ENCODE measurements at regions not wholly inside any gene's neighbourhood (a gene's known extent, or its start where the extent isn't known, plus 50 kb on each side); places are given as distances from the start of the nearest gene placed in this dataset.

DNA sequence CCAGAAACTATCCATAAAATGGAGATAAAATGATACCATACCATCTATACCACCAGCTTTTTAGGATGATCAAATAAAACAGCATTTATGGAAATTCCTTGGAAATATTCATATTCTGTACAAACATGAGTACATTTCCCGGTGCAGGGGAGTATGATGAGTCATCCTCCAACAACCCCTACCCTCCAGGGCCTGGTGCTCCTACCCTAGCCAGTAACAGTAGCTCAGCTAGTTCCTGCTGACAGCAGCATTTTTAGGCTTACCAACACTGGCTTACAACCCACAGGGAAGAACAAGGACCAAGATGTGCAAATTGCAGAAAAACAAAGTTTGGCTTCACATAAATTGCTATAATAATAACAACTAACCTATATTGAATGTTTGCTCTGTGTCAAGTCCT is 406.2 kb upstream of the CADM1 start:
- TF ChIP-seq, protein P1, sequence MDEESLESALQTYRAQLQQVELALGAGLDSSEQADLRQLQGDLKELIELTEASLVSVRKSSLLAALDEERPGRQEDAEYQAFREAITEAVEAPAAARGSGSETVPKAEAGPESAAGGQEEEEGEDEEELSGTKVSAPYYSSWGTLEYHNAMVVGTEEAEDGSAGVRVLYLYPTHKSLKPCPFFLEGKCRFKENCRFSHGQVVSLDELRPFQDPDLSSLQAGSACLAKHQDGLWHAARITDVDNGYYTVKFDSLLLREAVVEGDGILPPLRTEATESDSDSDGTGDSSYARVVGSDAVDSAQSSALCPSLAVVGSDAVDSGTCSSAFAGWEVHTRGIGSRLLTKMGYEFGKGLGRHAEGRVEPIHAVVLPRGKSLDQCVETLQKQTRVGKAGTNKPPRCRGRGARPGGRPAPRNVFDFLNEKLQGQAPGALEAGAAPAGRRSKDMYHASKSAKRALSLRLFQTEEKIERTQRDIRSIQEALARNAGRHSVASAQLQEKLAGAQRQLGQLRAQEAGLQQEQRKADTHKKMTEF (CRISPR knock-in tag; IDR thresholded peaks at IDR 0.05): no peak
- no peak for TF ChIP-seq CTCF (CRISPR knock-in tag; IDR thresholded peaks at IDR 0.05)

Data from HepG2 (cell line).